ENCODE measurements at regions not wholly inside any gene's neighbourhood (a gene's known extent, or its start where the extent isn't known, plus 50 kb on each side); places are given as distances from the start of the nearest gene placed in this dataset.

DNA sequence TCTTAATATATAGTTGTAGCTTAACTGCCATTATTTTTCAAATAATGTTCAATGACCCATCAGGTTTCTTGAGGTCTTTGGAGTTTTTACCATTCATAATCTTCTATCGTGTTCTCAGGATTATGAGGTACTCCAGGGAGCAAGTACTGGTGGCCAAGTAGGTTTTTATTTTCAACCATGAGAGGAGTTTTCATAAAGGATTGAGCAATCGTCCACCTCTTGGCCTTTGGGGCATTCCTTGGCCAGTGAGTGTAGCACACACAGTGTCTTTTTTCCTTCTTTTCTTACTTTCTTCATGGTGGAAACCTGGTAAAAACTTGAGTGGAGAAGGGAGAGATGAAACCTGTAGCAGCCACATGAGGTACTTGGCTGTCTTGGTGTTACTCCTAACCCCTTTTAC, 567.0 kb upstream of the NR3C2 start:
- no peak overlapping the region for H3K27ac ChIP-seq (ENCODE audit: low read depth, low read length)
- no peak overlapping the region for H2BK20ac ChIP-seq (ENCODE audit: low read length)
- H2BK5ac ChIP-seq (ENCODE audit: low read depth, low read length) = no peak overlapping the region
- H2AK5ac ChIP-seq (ENCODE audit: low read depth, low read length) = no peak overlapping the region
- no peak overlapping the region for H3K23ac ChIP-seq (ENCODE audit: insufficient read length)
- H3K14ac ChIP-seq (ENCODE audit: insufficient read length) = no peak overlapping the region
- no peaks in the 10 kb centered on the region for H3K79me1 ChIP-seq (ENCODE audit: low read depth, low read length)
- WGBS, 2 experiments (ENCODE audit: extremely low coverage in 1 of 2, insufficient coverage in 1 of 2, insufficient read length in 1 of 2, insufficient replicate concordance in 2 of 2, low coverage in 1 of 2, low lambda C conversion rate in 2 of 2, missing lambda C conversion rate in 1 of 2) = 82% methylated on average over 2 of the region's 2 CpGs; no CpG with 5 or more reads in 1 of the 2 experiments
- H3K79me2 ChIP-seq (ENCODE audit: control insufficient read depth in 1 of 2, insufficient read depth in 2 of 2, low read length in 2 of 2) = no peaks in the 10 kb centered on the region
- no peaks in the 10 kb centered on the region for H3K27me3 ChIP-seq (replicated peaks in 1 of 4; ENCODE audit: control insufficient read depth in 3 of 4, extremely low read depth in 1 of 4, insufficient read depth in 3 of 4, low read length in 3 of 4)
- POLR2A ChIA-PET (ENCODE audit: partially characterized antibody) = no interaction called here
- H3K4ac ChIP-seq (replicated peaks; ENCODE audit: insufficient read length, low read depth, low read length) = no peak overlapping the region
- FAIRE-seq (no peak), DNase-seq (ENCODE audit: low read depth in 1 of 2, low spot score in 2 of 2) (no peak)
- H4K20me1 ChIP-seq (replicated peaks in 1 of 2; ENCODE audit: control insufficient read depth in 1 of 2, insufficient read depth in 2 of 2, low read length in 2 of 2) = no peaks in the 10 kb centered on the region
- no peak overlapping the region for H4K5ac ChIP-seq (ENCODE audit: insufficient read length, low read depth, low read length)
- H3K4me3 ChIP-seq (ENCODE audit: extremely low read depth in 1 of 4, insufficient read depth in 2 of 4, low read depth in 3 of 4, low read length in 4 of 4) = no peak overlapping the region
- H3K9me3 ChIP-seq (ENCODE audit: insufficient read depth in 2 of 2, low read depth in 1 of 2, low read length in 1 of 2) = no peaks in the 10 kb centered on the region
- H3K9ac ChIP-seq (replicated peaks in 1 of 4; ENCODE audit: extremely low read depth in 1 of 4, low read depth in 3 of 4, low read length in 3 of 4) = no peak overlapping the region
- H3K18ac ChIP-seq (ENCODE audit: extremely low read depth, low read length) = no peak overlapping the region
- no peak overlapping the region for H2BK12ac ChIP-seq (ENCODE audit: low read depth, low read length)
- no peak overlapping the region for H2BK120ac ChIP-seq (replicated peaks; ENCODE audit: low read depth, low read length)
- no peak overlapping the region for H3K4me2 ChIP-seq (ENCODE audit: insufficient read depth in 1 of 2, low read depth in 2 of 2, low read length in 2 of 2)
- H4K8ac ChIP-seq (ENCODE audit: extremely low read depth, insufficient read depth, low read length) = no peak overlapping the region
- no peak overlapping the region for H2BK15ac ChIP-seq (ENCODE audit: low read length)
- CTCF ChIA-PET (ENCODE audit: partially characterized antibody) = interaction anchor here (1.1 to 2.6 kb wide), 2 partner anchors 22 to 888 kb away, joined by 3 to 7 read pairs; no protein-coding TSS in a partner anchor
- no peaks in the 10 kb centered on the region for H3K23me2 ChIP-seq (ENCODE audit: low read depth, low read length)
- H4K91ac ChIP-seq (replicated peaks; ENCODE audit: insufficient read length, low read length) = no peak overlapping the region
- no peak overlapping the region for H2AFZ ChIP-seq (ENCODE audit: low read length)
- H3K4me1 ChIP-seq (replicated peaks in 1 of 4; ENCODE audit: control insufficient read depth in 3 of 4, insufficient read depth in 4 of 4, low read length in 3 of 4) = peaks cover 0 to 6% (median under 1%) of the 10 kb centered on the region in 4 experiments; a peak in 4 of 7 replicates
- TF ChIP-seq POLR2AphosphoS5 (IDR thresholded peaks at IDR 0.05; ENCODE audit: low read depth, low read length) = no peak
- TF ChIP-seq TAF1 (IDR thresholded peaks at IDR 0.05; ENCODE audit: low read depth, low read length) = no peak
- no peak for TF ChIP-seq NRF1 (IDR thresholded peaks at IDR 0.05; ENCODE audit: low read depth, low read length)
- TF ChIP-seq HDAC6 (IDR thresholded peaks at IDR 0.05; ENCODE audit: low read depth, low read length) = no peak
- no peak for TF ChIP-seq ASH2L (IDR thresholded peaks at IDR 0.05; ENCODE audit: low read length)
- TF ChIP-seq CTBP2 (IDR thresholded peaks at IDR 0.05; ENCODE audit: borderline replicate concordance, insufficient read depth, insufficient read length, low read length) = no peak
- no peak for TF ChIP-seq NANOG (IDR thresholded peaks at IDR 0.05; ENCODE audit: insufficient read depth, low read depth, low read length, poor library complexity, severe bottlenecking)
- TF ChIP-seq, protein P1, sequence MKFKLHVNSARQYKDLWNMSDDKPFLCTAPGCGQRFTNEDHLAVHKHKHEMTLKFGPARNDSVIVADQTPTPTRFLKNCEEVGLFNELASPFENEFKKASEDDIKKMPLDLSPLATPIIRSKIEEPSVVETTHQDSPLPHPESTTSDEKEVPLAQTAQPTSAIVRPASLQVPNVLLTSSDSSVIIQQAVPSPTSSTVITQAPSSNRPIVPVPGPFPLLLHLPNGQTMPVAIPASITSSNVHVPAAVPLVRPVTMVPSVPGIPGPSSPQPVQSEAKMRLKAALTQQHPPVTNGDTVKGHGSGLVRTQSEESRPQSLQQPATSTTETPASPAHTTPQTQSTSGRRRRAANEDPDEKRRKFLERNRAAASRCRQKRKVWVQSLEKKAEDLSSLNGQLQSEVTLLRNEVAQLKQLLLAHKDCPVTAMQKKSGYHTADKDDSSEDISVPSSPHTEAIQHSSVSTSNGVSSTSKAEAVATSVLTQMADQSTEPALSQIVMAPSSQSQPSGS (IDR thresholded peaks at IDR 0.05; ENCODE audit: low read length) = no peak
- no peak for TF ChIP-seq TAF7 (optimal IDR thresholded peaks at IDR 0.05; ENCODE audit: borderline replicate concordance, low read depth, low read length)
- TF ChIP-seq RFX5 (IDR thresholded peaks at IDR 0.05; ENCODE audit: borderline replicate concordance, low read depth, low read length) = no peak
- TF ChIP-seq GABPA (IDR thresholded peaks at IDR 0.05; ENCODE audit: borderline replicate concordance, insufficient read depth, low read length) = no peak
- no peak for TF ChIP-seq RXRA (IDR thresholded peaks at IDR 0.05; ENCODE audit: insufficient read depth, low read depth, low read length)
- no peaks in the 10 kb centered on the region for H3K36me3 ChIP-seq (ENCODE audit: control insufficient read depth in 2 of 4, insufficient read depth in 4 of 4, low read length in 3 of 4)
- no peak overlapping the region for H3K56ac ChIP-seq (replicated peaks; ENCODE audit: insufficient read length, low read depth, low read length)

Measured in H1 (cell line).